ENCODE measurements at regions not wholly inside any gene's neighbourhood (a gene's known extent, or its start where the extent isn't known, plus 50 kb on each side); places are given as distances from the start of the nearest gene placed in this dataset.

- DNase-seq (ENCODE audit: low spot score) = no peak
These were observed 80.1 kb upstream of the SDK2 start for GRCh38 chr17:73724341-73724740.

GRCh38 chr17:73724990-73725389 lies 80.7 kb upstream of the SDK2 start:
- DNase-seq (ENCODE audit: low spot score) = no peak

GRCh38 chr17:73725794-73726515 lies 81.7 kb upstream of the SDK2 start:
- no peak for DNase-seq (ENCODE audit: low spot score)

- DNase-seq (ENCODE audit: low spot score) = no peak
These were observed 83.7 kb upstream of the SDK2 start for GRCh38 chr17:73727941-73728340.

GRCh38 chr17:73729101-73729500 lies 84.9 kb upstream of the SDK2 start:
- no peak for DNase-seq (ENCODE audit: low spot score)

GRCh38 chr17:73731733-73732132 lies 87.5 kb upstream of the SDK2 start:
- DNase-seq (ENCODE audit: low spot score) = no peak

GRCh38 chr17:73733517-73733916 lies 89.3 kb upstream of the SDK2 start:
- DNase-seq (ENCODE audit: low spot score) = no peak

- no peak for DNase-seq (ENCODE audit: low spot score)
These were observed 91.0 kb upstream of the SDK2 start for GRCh38 chr17:73735245-73735644.

GRCh38 chr17:73738751-73739575 lies 94.7 kb upstream of the SDK2 start:
- no peak for DNase-seq (ENCODE audit: low spot score)

- no peak for DNase-seq (ENCODE audit: low spot score)
These were observed 96.1 kb upstream of the SDK2 start for GRCh38 chr17:73740370-73740769.

- no peak for DNase-seq (ENCODE audit: low spot score)
These were observed 98.7 kb upstream of the SDK2 start for GRCh38 chr17:73742948-73743381.

- no peak for DNase-seq (ENCODE audit: low spot score)
These were observed 99.4 kb upstream of the SDK2 start for GRCh38 chr17:73743518-73744201.

GRCh38 chr17:73744411-73744810 lies 100.2 kb upstream of the SDK2 start:
- no peak for DNase-seq (ENCODE audit: low spot score)

GRCh38 chr17:73746314-73747073 lies 102.2 kb upstream of the SDK2 start:
- DNase-seq (ENCODE audit: low spot score) = no peak

- no peak for DNase-seq (ENCODE audit: low spot score)
These were observed 103.2 kb upstream of the SDK2 start for GRCh38 chr17:73747221-73748002.

- no peak for DNase-seq (ENCODE audit: low spot score)
These were observed 104.3 kb upstream of the SDK2 start for GRCh38 chr17:73748508-73748907.

GRCh38 chr17:73749337-73749823 lies 105.1 kb upstream of the SDK2 start:
- no peak for DNase-seq (ENCODE audit: low spot score)

- DNase-seq (ENCODE audit: low spot score) = no peak
These were observed 105.8 kb upstream of the SDK2 start for GRCh38 chr17:73749928-73750605.

GRCh38 chr17:73750975-73751374 lies 106.7 kb upstream of the SDK2 start:
- no peak for DNase-seq (ENCODE audit: low spot score)

- no peak for DNase-seq (ENCODE audit: low spot score)
These were observed 109.7 kb upstream of the SDK2 start for GRCh38 chr17:73753751-73754496.

Measured in CD4-positive, alpha-beta T cell treated with Interleukin-6 at 100 ng/mL for 8 hours (primary cell).